GM18502 (cell line): ENCODE measurements at regions not wholly inside any gene's neighbourhood (a gene's known extent, or its start where the extent isn't known, plus 50 kb on each side); places are given as distances from the start of the nearest gene placed in this dataset.

Source experiments
- ATAC-seq: cut with Tn5 transposase; IDR thresholded peaks from one replicate; pipeline ENCODE4 v1.9.1; 2021; ENCODE audit warnings: mild to moderate bottlenecking; ENCODE audit not compliant: unreplicated experiment, poor library complexity

GRCh38 chr11:70712471-70712870 is 314.1 kb downstream of the CTTN start:
- ATAC-seq: no peak

DNA sequence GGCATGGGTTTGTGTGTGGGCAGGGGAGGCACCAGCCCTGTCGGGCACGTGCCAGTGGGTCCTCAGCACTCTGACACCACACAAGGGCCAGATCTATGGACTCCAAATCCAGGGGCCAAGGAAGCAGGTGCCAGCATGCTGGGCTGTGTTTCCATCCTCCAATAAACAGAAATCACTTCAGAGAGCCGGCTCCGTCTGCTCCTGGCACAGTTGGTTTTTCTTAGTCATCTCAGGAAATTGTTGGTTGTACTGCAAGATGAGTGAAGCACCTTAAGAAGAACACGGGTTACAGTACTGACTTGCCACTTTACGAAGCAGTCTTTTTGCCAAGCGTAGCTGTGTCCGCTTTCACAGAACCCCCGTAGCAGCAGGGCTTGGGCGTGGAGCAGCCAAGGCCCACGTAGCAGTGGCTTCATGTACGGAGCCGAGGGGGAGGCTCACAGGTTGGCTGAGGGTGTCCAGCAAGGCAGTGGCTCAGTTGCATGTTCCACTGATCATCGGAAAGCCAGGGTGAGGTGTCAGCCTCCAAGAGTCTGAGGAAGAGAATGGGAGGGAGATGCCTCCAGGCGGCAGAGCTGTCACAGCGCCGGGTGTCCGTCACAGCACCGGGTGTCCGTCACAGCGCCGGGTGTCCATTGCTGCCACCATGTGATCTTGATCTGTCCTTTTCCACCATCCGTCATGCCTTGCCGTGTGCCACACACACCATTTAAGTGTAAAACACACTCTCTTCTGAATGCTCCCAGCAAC is 314.9 kb downstream of the CTTN start:
- no peak for ATAC-seq

DNA sequence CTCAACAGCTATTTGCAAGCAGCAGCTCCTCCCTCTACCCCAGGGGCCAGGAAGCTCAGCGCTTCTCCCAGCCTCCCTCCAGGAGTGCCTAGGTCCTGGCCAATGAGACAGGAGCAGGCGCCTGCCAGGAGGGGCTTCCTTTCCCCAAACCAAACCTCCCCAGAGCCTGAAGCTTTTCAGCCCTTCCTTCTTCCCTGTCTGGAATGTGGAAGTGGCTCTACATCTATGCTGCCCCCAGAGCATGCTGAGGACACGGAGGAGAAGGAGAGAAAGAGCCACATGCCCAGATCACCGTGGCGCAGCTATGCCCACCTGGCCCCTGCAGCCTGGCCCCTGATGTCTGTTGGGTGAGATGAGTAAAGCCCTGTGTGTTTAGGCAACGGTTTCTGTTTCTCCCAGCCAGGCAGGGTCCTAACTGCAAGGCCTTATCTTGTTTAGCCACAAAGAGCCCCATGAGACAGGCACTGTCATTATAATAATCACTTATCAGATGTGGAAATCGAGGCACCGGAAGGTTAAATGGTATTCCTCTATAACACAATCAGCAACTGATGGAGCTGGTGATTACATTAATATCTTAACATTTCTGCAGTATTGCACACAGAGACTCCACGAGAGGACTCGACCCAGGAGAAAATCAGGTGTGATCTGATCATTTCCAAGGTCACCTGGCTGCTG is 315.8 kb downstream of the CTTN start:
- ATAC-seq: no peak

- no peak for ATAC-seq
Measured at GRCh38 chr11:70715166-70715951, 317.0 kb downstream of the CTTN start.

- no peak for ATAC-seq
Measured at GRCh38 chr11:70716216-70716615, 317.9 kb downstream of the CTTN start.

- ATAC-seq: no peak
Measured at GRCh38 chr11:70716986-70717775, 318.9 kb downstream of the CTTN start.

DNA sequence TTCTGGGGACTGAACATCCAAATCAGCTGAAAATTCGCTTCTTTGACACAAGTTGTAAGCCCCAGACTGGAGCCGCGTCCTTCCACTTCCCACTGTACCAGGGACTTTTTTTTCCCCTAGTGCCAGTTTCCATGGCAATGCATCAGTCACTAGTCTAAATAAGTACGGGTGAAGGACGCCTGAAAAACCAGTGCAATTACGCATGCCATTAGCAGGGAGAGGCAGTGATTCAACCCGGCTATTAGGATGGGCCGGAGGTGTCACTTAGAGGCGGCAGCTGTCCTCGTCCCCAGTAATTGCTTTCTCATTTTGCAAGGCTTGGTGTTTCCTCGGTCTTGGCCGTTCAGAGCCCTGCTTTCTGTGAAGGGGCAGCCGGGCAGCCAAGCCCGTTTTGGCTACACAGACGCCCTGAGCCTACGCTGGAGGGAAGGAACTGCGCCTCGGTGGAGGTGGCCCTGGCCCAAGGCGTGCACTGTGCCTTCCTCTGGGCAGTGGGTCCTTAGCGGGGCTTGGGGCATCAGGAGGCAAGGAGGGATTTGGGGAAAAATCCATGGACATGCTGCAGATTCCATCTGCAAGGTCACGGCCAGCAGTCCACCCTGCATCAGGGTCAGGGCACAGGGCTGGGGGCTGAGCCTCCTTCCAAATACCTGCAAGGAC is 319.7 kb downstream of the CTTN start:
- no peak for ATAC-seq

GRCh38 chr11:70719516-70719915 is 321.2 kb downstream of the CTTN start:
- no peak for ATAC-seq

DNA sequence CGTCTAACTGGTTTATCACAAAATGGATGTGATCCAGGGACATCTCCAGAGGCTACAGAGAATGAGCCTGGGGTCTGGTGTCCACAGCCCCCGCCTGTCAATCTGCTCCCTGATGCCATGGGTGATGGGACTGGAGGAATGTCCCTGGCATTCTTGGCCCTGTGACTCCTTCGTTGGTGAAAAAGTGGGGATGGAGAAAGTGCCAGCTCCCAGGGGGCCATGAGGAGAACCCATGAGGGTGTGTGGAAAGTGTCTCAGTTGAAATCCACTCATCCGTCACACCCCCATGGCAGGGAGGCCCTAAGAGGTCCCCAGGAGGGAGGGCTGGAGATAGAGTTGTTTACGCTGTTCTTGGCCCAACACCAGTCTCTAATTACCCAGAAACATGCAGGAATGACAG is 322.0 kb downstream of the CTTN start:
- ATAC-seq: no peak

DNA sequence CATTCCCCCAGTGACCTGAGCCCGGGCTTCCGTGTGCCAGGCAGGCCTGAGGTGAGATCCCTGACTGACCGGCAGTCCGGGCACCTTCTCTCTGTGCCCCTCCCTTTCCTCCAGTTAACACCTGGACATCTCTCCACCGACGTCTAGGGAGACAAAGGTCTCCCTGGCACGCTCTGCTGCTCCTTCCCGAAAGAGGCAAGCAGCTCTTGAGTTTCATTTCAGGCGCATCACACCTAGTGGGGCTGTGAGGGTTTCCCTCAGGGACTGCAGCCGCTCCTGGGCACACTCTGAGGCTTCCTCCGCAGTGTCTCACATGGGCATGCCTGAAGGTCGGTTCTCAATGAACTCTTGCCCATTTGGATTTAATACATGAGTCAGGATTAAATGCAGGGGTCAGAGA is 322.7 kb downstream of the CTTN start:
- ATAC-seq: no peak

DNA sequence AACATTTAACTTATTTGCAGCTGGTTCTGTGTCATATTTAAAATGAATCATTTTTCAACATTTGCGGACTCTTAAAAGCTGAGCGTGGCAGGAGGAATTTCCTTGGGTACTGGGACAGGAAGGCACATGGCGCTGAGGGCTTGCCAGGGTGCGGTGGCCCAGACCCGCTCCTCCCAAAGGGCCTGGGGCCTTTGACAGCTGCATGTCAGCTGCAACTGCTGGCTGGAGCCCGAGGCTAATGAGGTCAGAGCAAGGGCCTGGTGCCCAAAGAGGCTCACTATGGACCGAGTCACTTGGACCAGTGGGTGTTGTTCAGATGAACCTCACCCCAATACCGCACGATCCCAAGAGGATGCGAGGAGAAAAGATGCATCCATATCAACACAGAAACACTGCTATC is 326.9 kb downstream of the CTTN start:
- ATAC-seq: no peak

GRCh38 chr11:70725739-70726138 is 327.4 kb downstream of the CTTN start:
- no peak for ATAC-seq

- no peak for ATAC-seq
Measured at GRCh38 chr11:70727021-70727420, 328.7 kb downstream of the CTTN start.

GRCh38 chr11:70727899-70728620 is 329.7 kb downstream of the CTTN start:
- ATAC-seq: no peak

GRCh38 chr11:70729949-70730348 is 331.6 kb downstream of the CTTN start:
- ATAC-seq: no peak

GRCh38 chr11:70730411-70730810 is 332.1 kb downstream of the CTTN start:
- ATAC-seq: no peak

- no peak for ATAC-seq
Measured at GRCh38 chr11:70731271-70732022, 333.1 kb downstream of the CTTN start.

GRCh38 chr11:70732023-70732880 is 333.9 kb downstream of the CTTN start:
- no peak for ATAC-seq
